Breast epithelium (tissue), 3 donors: ENCODE measurements at regions not wholly inside any gene's neighbourhood (a gene's known extent, or its start where the extent isn't known, plus 50 kb on each side); places are given as distances from the start of the nearest gene placed in this dataset.

Source experiments
- POLR2A ChIP-seq: fragments of 450-650 bp; IDR thresholded peaks from one replicate; pipeline ENCODE4 v1.6.1; 2016; ENCODE audit warnings: antibody characterized with exemption, mild to moderate bottlenecking, moderate library complexity
- POLR2AphosphoS5 ChIP-seq, 3 donors: sonication (generic); formaldehyde crosslinking; IDR thresholded peaks; one replicate each; pipeline ENCODE4 v1.6.1; 2017; ENCODE audit warnings: antibody characterized with exemption in 3 of 3
- TF ChIP-seq, protein P1 (sequence below), 3 donors: fragments of 450-650 bp; IDR thresholded peaks; one replicate each; pipeline ENCODE4 v1.5.1; 2016 to 2017; ENCODE audit warnings: antibody characterized with exemption in 3 of 3, mild to moderate bottlenecking in 3 of 3, moderate library complexity in 3 of 3

DNA sequence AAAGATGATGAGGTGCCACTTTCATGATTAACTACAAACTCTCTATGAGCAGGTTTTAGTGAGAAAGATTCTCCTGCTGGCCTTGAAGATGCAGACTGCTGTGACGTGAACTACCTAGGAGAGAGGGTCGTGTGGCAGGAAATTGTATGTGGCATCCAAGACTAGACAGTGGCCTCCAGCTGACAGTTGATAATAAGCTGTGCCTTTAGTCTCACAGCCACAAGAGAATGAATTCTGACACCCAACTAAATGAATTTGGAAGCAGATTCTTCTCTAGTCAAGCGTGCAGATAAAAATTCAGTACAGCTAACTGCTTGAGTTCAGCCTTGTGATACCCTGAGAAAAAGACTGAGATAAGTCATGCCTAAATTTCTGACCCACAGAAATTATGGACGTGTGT, 169.0 kb upstream of the COL3A1 start:
- TF ChIP-seq, protein P1, sequence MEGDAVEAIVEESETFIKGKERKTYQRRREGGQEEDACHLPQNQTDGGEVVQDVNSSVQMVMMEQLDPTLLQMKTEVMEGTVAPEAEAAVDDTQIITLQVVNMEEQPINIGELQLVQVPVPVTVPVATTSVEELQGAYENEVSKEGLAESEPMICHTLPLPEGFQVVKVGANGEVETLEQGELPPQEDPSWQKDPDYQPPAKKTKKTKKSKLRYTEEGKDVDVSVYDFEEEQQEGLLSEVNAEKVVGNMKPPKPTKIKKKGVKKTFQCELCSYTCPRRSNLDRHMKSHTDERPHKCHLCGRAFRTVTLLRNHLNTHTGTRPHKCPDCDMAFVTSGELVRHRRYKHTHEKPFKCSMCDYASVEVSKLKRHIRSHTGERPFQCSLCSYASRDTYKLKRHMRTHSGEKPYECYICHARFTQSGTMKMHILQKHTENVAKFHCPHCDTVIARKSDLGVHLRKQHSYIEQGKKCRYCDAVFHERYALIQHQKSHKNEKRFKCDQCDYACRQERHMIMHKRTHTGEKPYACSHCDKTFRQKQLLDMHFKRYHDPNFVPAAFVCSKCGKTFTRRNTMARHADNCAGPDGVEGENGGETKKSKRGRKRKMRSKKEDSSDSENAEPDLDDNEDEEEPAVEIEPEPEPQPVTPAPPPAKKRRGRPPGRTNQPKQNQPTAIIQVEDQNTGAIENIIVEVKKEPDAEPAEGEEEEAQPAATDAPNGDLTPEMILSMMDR (IDR thresholded peaks at IDR 0.05) = no peak
- no peak for TF ChIP-seq POLR2AphosphoS5 (IDR thresholded peaks at IDR 0.05)
- no peak for TF ChIP-seq POLR2A
